Germinal center (tissue), 1 donor: ENCODE measurements at regions not wholly inside any gene's neighbourhood (a gene's known extent, or its start where the extent isn't known, plus 50 kb on each side); places are given as distances from the start of the nearest gene placed in this dataset.

Experiments used
- DNase-seq: peaks from one replicate; pipeline ENCODE4 v3.0.0; 2012; ENCODE audit warnings: mixed read lengths, low spot score

DNA sequence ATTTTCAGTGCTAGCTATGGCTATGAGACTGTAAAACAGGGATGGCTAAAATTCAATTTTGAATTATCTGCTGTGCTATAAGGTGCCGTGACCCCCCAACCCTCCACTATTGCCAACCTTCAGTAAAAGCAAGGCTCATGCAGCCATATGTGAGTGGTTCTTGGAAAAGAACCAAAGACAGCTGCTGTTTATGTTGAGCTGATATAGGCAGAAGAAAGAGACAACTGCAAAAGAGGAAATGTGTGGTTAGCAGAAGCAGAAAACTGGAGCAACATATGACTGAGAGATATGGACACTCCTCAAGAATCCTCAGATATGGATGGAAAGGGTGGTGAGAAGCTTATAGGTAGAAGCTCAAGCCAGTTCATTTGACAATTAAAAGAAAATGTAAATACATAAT lies 200.3 kb downstream of the TLE1 start:
- no peak for DNase-seq

DNA sequence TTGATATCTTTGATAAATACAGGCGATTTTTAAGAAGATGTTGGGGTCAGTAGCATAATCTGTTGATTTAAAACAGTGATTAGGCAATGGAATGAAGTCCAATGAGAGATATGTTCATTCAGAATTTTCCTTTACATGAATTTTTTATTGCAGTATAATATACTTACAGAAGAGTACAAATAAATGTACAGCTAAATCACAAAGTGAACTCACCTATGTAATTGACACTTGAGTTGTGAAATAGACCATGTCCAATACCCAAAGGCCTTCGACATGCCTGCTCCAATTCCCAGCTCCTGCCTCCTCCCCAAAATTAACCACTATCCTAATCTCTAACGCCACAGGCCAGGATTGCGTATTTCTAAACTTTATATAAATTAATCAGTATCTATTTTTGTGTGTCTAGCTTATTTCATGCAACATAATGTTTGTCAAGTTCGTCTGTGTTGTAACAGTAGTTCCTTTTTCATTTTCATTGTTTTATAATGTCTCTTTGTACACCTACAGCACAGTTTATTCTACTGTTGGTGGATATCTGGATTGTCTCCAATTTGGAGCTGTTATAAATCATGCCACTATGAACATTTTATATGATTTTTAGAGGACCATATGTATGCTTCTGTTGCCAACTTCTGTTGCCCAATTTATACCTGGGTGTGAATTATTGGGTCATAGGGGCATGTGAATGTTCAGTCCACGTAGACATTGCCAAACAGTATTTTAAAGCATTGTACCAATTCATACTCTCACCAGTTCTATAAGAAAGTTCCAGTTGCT lies 208.3 kb downstream of the TLE1 start:
- no peak for DNase-seq

GRCh38 chr9:81479573-81479972 lies 209.8 kb downstream of the TLE1 start:
- DNase-seq = no peak

GRCh38 chr9:81477669-81478068 lies 211.7 kb downstream of the TLE1 start:
- DNase-seq = no peak

GRCh38 chr9:81476813-81477490 lies 212.4 kb downstream of the TLE1 start:
- DNase-seq = no peak

DNA sequence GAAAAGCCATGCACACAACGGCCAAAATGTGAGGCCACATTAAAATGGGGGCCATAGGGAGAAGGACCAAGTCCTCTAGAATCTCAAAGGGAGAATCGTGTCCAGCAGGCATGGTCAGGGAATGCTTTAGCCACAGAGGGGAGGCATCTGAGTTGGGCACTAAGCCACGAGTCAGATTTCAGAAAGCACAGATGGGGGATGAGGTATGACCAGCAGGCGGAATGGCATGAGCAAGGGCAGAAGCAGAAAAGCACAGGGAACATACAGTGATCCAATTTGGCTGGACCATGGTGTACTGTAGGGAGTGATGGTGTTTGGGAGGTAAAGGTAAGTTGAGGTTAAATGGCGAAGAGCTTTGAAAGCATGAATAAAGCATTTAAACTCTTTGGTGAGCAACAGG lies 214.6 kb downstream of the TLE1 start:
- no peak for DNase-seq

- no peak for DNase-seq
These were observed 215.2 kb downstream of the TLE1 start for GRCh38 chr9:81474125-81474524.

DNA sequence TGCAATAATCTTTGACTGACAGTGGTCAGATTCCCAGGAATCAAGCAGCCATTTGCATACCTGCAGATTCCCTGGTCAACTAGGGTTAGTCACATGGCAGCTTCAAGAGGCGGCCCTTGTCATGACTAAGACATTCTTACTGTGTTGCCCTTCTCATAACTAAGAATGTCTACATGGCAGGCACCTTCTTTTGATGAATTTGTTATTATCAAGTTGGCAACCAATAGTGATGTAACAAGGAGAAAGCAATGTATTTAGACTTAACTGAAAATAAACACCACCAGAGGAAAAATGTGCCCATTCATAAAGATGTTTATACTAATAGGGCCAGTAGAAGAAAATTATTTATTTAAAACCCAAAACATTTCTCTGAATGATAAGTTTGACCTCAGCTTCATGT lies 215.6 kb downstream of the TLE1 start:
- no peak for DNase-seq

DNA sequence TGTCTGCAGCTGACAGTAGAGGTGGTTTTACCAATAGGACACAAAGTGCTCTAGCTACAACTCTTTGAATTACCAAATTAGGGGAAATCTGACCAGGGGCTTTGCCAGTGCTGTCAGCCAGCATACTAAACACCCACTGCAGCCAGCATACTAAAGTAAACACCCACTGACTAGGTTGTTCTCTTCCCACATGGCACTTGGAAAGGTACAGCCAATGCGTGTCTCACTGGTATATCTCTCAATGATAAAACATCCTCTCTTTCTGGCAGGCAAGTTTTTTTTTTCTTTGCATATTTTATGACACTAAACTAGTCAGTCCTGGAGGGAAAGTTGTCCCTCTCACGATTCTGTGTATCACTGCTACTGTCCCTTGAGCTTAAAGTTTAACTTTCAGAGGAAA lies 216.1 kb downstream of the TLE1 start:
- no peak for DNase-seq

GRCh38 chr9:81472701-81473100 lies 216.6 kb downstream of the TLE1 start:
- no peak for DNase-seq

DNA sequence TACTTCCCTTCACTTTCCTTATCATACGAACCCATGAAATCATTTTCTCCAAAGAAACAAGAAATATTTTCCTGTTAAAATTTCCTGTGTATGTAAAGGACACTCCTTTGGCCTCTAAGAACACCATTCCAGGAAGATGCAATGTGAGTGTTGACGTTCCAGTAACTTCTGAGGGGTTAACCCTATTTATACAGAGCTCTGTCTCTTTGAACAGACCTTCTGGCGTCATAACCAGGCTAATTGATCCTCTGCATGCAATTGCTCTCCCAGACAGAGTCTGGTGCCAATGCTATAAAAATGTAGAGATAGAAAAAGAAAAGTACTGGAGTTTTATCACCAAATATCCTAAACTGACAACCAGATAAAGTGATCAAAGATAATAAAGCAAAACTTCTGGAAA lies 218.5 kb downstream of the TLE1 start:
- DNase-seq = no peak

DNA sequence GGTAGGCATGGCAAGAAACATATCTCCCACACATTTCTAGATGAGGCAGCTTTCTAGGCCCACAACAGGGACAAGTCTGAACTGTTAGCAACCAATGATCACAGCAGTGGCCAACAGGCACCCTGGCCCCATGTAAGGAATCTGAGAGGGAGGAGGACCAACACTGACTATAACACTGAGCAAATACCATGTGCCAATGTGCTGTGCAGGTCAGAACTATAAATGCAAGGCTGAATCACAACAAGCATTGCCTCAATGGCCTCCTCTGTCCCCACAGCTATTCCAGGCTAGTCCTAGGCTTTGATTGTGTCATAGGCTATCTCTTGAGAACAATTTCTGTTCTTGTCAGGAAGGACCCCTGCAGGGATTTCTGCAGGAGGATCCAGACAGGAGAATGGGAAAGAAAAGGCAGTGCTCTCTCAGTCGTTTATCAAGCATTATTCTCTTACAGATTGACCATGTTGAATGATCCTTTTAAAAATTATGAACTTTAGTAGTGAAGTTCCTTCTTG lies 221.2 kb downstream of the TLE1 start:
- no peak for DNase-seq

DNA sequence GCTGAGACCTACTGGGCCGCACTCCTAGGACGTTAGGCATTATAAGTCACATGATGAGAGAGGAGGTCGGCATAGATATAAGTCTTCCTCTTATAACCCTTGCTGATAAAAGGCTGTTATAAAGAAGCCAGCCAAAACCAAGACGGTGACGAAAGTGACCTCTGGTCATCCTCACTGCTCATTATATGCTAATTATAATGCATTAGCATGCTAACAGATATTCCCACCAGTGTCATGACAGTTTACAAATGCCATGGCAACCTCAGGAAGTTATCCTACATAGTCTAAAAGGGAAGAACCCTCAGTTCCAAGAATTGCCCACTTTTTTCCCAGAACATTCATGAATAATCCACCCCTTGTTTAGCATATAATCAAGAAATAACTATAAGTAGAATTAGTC lies 222.4 kb downstream of the TLE1 start:
- no peak for DNase-seq

DNA sequence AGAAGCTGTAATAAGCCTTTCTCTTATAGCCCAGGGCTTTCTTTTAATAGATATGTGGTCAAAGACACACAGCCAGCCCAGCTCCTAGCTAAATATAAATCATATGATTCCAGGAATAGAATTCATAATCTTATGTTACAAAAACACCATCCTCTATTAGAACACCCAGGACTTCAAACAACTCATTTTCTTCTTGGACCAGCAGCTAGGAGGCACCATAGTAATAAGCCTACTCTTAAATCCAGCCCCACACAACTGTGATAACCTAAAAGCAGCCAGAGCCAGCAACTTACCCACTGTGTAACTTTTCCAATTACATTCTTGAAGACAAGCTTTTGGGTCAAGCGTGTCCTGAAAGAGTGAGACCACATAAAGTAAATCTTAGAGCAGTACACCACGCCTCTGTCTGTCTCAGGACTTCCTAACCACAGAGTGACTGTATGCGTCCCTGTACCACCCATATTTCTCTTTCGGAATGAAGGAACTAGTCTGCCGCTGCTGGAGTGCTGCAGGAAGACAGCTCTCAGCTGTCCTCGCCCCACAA lies 223.8 kb downstream of the TLE1 start:
- DNase-seq = no peak

- no peak for DNase-seq
These were observed 226.5 kb downstream of the TLE1 start for GRCh38 chr9:81462801-81463200.

GRCh38 chr9:81461196-81461595 lies 228.2 kb downstream of the TLE1 start:
- DNase-seq = no peak

- DNase-seq = no peak
These were observed 228.7 kb downstream of the TLE1 start for GRCh38 chr9:81460693-81461092.

DNA sequence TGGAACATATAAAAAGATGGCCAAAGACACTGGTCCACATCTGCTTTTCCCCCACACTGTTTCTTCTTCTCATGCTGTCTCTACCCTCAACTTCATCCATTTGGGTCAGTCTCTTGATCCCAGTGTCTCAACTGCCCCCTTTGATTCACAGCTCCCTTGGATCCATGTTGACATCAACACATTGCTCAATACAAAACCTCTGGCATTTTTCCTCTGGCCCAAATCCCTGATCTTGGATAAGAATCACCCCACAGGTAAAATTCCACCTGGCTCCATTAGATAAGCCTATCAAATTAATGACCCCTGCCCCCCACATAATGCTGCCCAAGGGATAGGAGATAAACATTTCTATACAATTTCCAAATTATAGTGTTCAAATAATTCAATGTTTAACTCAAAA lies 229.8 kb downstream of the TLE1 start:
- no peak for DNase-seq

- no peak for DNase-seq
These were observed 232.8 kb downstream of the TLE1 start for GRCh38 chr9:81456431-81457006.

DNA sequence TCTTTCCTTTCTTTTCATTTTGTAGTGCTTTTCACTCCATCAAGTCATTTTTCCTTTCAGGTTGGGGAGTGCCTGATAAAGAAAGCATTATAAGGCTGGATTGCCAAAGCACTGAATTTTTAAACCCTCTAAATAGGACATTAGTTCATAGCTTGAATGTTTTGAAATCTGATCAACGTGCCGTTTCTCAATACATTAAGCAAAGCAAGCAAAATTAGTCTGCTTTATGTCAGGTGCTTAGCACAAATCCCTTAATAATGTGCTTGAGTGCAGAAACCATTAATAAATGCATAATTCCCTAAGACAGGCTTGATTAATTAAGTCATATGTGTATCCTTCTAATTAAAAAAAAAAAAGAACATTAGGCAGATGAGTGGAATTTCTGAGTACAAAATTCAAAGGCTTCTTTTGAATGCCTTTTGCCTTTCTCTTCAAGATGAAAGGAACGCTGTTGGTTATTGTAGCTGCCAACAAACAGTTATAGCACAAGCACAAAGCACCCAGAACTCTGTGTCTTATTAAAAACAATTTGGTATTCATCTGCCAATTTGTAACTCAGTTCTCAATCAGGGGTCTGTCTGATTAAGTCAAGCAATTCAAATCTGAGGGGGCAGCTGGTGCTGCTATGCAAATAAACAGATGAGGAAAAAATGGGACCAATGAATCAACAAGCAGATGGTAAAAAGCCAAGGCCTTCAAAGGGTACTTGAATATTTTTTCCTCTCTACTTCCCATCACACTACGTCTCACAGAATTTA lies 233.7 kb downstream of the TLE1 start:
- DNase-seq = no peak

GRCh38 chr9:81445331-81445921 lies 243.9 kb downstream of the TLE1 start:
- DNase-seq = no peak

- no peak for DNase-seq
These were observed 257.7 kb downstream of the TLE1 start for GRCh38 chr9:81431641-81432040.
